DOHH2 (cell line): ENCODE measurements at regions not wholly inside any gene's neighbourhood (a gene's known extent, or its start where the extent isn't known, plus 50 kb on each side); places are given as distances from the start of the nearest gene placed in this dataset.

Experiments used
- H3F3A ChIP-seq: fragments of 200-600 bp; sonication (generic), shearing (Covaris generic); 2 replicates; pipeline ENCODE4 v1.6.0; 2016; ENCODE audit warnings: antibody characterized with exemption, mild to moderate bottlenecking; ENCODE audit not compliant: control insufficient read depth, insufficient read depth
- H3K27ac ChIP-seq: fragments of 200-600 bp; sonication (generic); 2 replicates; pipeline ENCODE4 v1.5.1; 2014; ENCODE audit warnings: low read depth, mild to moderate bottlenecking, low read length, moderate library complexity
- H3K27me3 ChIP-seq: fragments of 200-600 bp; sonication (generic); 2 replicates; pipeline ENCODE4 v1.6.1; 2014; ENCODE audit warnings: mild to moderate bottlenecking, low read length, mixed read lengths; ENCODE audit not compliant: control insufficient read depth
- H3K36me3 ChIP-seq: fragments of 200-600 bp; sonication (generic); 2 replicates; pipeline ENCODE4 v1.6.1; 2014; ENCODE audit warnings: mild to moderate bottlenecking, low read length, moderate library complexity, mixed read lengths; ENCODE audit not compliant: control insufficient read depth
- H3K4me1 ChIP-seq: fragments of 200-600 bp; sonication (generic); 2 replicates; pipeline ENCODE4 v1.6.1; 2014; ENCODE audit warnings: mild to moderate bottlenecking, low read length, mixed read lengths; ENCODE audit not compliant: control insufficient read depth
- H3K4me2 ChIP-seq: fragments of 200-600 bp; sonication (generic); 2 replicates; pipeline ENCODE4 v1.6.0; 2014; ENCODE audit warnings: mild to moderate bottlenecking, low read length, moderate library complexity
- H3K4me3 ChIP-seq: fragments of 200-600 bp; sonication (generic); 2 replicates; pipeline ENCODE4 v1.5.1; 2014; ENCODE audit warnings: mild to moderate bottlenecking, low read length, mixed read lengths
- H3K79me2 ChIP-seq: fragments of 200-600 bp; sonication (generic); 2 replicates; pipeline ENCODE4 v1.6.1; 2014; ENCODE audit warnings: mild to moderate bottlenecking, low read length, mixed read lengths; ENCODE audit not compliant: control insufficient read depth
- H3K9me2 ChIP-seq: fragments of 200-600 bp; sonication (generic); replicated peaks from 2 replicates; pipeline ENCODE4 v1.6.1; 2014; ENCODE audit warnings: mild to moderate bottlenecking, low read length, mixed read lengths; ENCODE audit not compliant: control insufficient read depth
- H3K9me3 ChIP-seq: fragments of 200-600 bp; sonication (generic); 2 replicates; pipeline ENCODE4 v1.6.1; 2014; ENCODE audit warnings: antibody characterized with exemption, low read length, mixed read lengths; ENCODE audit not compliant: control insufficient read depth, insufficient read depth
- H4K20me1 ChIP-seq: fragments of 200-600 bp; sonication (generic); 2 replicates; pipeline ENCODE4 v1.6.0; 2014; ENCODE audit warnings: low read depth, mild to moderate bottlenecking, antibody characterized with exemption, low read length, moderate library complexity; ENCODE audit not compliant: control insufficient read depth, insufficient read depth
- CTCF ChIP-seq: fragments of 200-600 bp; sonication (generic); IDR thresholded peaks from one replicate; pipeline ENCODE4 v1.5.1; 2014; ENCODE audit warnings: antibody characterized with exemption, mild to moderate bottlenecking, low read depth, low read length; ENCODE audit not compliant: poor library complexity, severe bottlenecking
- EZH2phosphoT487 ChIP-seq: fragments of 200-600 bp; sonication (generic); IDR thresholded peaks from 2 replicates; pipeline ENCODE4 v1.6.1; 2017; ENCODE audit warnings: borderline replicate concordance, mild to moderate bottlenecking, antibody characterized with exemption, low read length, moderate library complexity, mixed read lengths

DNA sequence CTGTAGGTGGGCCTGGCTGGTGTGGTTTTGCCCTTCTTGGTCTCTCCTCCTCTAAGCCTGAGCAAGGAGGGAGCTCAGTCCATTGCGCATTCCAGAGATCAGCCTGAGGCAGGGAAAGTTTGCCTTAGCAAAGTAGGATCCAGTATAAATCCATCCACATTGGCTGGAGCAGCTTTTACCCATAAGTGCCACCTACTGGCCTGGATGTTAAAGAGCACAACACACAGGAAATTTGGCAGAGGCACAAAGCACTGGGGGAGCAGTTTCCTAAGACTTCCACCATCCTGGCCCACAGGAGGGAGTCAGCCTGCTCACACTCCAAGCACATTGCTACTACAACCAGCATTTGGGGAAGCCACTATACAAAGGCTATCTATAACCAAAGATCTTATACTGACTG is 1124.2 kb downstream of the SLITRK1 start:
- no peak for TF ChIP-seq EZH2phosphoT487
- TF ChIP-seq CTCF, result peak; percentile 26
- H3K4me2 ChIP-seq, result no peak overlapping the region

DNA sequence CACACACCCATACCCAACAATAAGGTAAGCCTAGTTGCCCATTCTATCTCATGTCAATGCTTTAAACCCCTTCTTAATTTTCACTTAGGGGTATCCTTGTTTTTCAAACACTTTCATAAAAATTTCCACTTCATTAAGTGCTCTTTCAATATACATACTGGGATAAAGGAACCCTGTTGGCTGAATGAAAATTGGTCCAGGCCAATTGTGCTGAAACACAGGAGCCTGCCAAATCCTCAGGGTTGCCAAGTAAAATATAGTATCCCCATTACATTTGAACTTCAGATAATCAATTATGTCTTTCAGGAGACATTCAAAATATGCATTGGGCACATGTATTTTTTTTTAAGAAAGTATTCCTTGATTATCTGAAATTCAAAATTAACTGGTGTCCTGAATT is 1131.1 kb downstream of the SLITRK1 start:
- H3K9me3 ChIP-seq, result no peaks in the 10 kb centered on the region

More for the DNA sequence above, 1124.2 kb downstream of the SLITRK1 start:
- no peaks in the 10 kb centered on the region for H3K4me1 ChIP-seq
- no peaks in the 10 kb centered on the region for H3K27me3 ChIP-seq
- H3K9me2 ChIP-seq, result no peaks in the 10 kb centered on the region
- no peaks in the 10 kb centered on the region for H3K79me2 ChIP-seq
- H3K4me3 ChIP-seq, result no peak overlapping the region
- no peaks in the 10 kb centered on the region for H3K36me3 ChIP-seq
- H3K9me3 ChIP-seq, result peaks cover 5% of the 10 kb centered on the region; the same call in 1 of the 2 replicates
- no peak overlapping the region for H3K27ac ChIP-seq
- no peaks in the 10 kb centered on the region for H4K20me1 ChIP-seq
- H3F3A ChIP-seq, result no peaks in the 10 kb centered on the region

DNA sequence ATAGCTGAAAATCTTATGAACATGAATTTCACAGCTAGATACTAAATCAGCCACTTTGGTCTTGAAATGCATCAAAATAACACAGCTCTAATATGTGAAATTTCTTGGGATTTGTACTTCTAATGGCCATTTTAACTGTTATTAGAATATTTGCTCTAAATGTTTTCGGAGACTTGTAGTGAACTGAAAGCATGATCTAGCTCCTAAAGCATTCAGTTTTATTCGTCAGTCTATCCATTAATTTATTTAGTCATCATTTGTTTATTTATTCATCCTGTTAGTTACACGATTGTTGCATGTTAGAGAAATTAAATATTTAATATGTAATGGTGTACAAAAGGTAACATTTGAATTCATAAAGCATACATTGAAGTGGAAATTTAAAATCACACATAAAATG is 1132.7 kb downstream of the SLITRK1 start:
- Histone ChIP-seq H3K79me2 (no peaks in the 10 kb centered on the region), H3K27me3 (no peaks in the 10 kb centered on the region), H3K27ac (no peak overlapping the region), H3K4me1 (no peaks in the 10 kb centered on the region), H3F3A (no peaks in the 10 kb centered on the region), H4K20me1 (no peaks in the 10 kb centered on the region), H3K4me3 (no peak overlapping the region), H3K4me2 (no peak overlapping the region), H3K36me3 (no peaks in the 10 kb centered on the region), H3K9me2 (no peaks in the 10 kb centered on the region), H3K9me3 (no peaks in the 10 kb centered on the region)
- TF ChIP-seq CTCF, result no peak
- TF ChIP-seq EZH2phosphoT487, result no peak

More for the DNA sequence above, 1131.1 kb downstream of the SLITRK1 start:
- Histone ChIP-seq H3K27ac (no peak overlapping the region), H3K79me2 (no peaks in the 10 kb centered on the region), H3K36me3 (no peaks in the 10 kb centered on the region), H3F3A (no peaks in the 10 kb centered on the region), H4K20me1 (no peaks in the 10 kb centered on the region), H3K27me3 (no peaks in the 10 kb centered on the region), H3K4me2 (no peak overlapping the region), H3K4me1 (no peaks in the 10 kb centered on the region), H3K4me3 (no peak overlapping the region), H3K9me2 (no peaks in the 10 kb centered on the region)
- TF ChIP-seq CTCF (no peak), EZH2phosphoT487 (no peak)
